ENCODE measurements at regions not wholly inside any gene's neighbourhood (a gene's known extent, or its start where the extent isn't known, plus 50 kb on each side); places are given as distances from the start of the nearest gene placed in this dataset.

- Histone ChIP-seq H3K4me1 (ENCODE audit: control insufficient read depth, insufficient read depth, low read length) (no peaks in the 10 kb centered on the region), H3K36me3 (ENCODE audit: control insufficient read depth, insufficient read depth, low read length) (no peaks in the 10 kb centered on the region), H3K4me3 (ENCODE audit: low read depth in 2 of 2, low read length in 2 of 2) (no peak overlapping the region), H3K27me3 (ENCODE audit: control insufficient read depth, insufficient read depth, low read length) (no peaks in the 10 kb centered on the region), H3K9me3 (ENCODE audit: control insufficient read depth, insufficient read depth, low read depth, low read length) (0 out of 2 replicates have a peak, but pooled peaks cover 2% of the 10 kb centered on the region), H3K27ac (ENCODE audit: low read length) (no peak overlapping the region)
- ATAC-seq, result no peak
- in situ Hi-C loops (cut with HindIII; ENCODE audit: low pct_unique_long_range_greater_than_20kb, low sequenced_read_pairs) (no loop called here), intact Hi-C loops (cut with micrococcal nuclease; ENCODE audit: unreplicated experiment) (no loop called here)
- DNase-seq (ENCODE audit: low read depth, low spot score), result no peak
- TF ChIP-seq POLR2AphosphoS5 (IDR thresholded peaks at IDR 0.05; ENCODE audit: low read depth, low read length) (no peak), TCF7L2 (IDR thresholded peaks at IDR 0.05; ENCODE audit: low read depth, low read length) (no peak), SIN3A (IDR thresholded peaks at IDR 0.05; ENCODE audit: borderline replicate concordance, insufficient read depth, low read depth, low read length) (no peak), REST (IDR thresholded peaks at IDR 0.05; ENCODE audit: insufficient read depth in 1 of 2, low read depth in 2 of 2, low read length in 1 of 2) (no peak), CTCF (IDR thresholded peaks at IDR 0.05) (no peak)
- CTCF ChIA-PET, result no interaction called here
- POLR2A ChIA-PET, result no interaction called here
- BruUV-seq (replicated peaks), result no TSS peak
Observed at GRCh38 chr12:91241756-91242155, 59.1 kb upstream of the DCN start.

- ATAC-seq (no peak), DNase-seq (ENCODE audit: low read depth, low spot score) (no peak)
- in situ Hi-C loops (cut with HindIII; ENCODE audit: low pct_unique_long_range_greater_than_20kb, low sequenced_read_pairs) (no loop called here), intact Hi-C loops (cut with micrococcal nuclease; ENCODE audit: unreplicated experiment) (no loop called here)
- Histone ChIP-seq H3K27ac (ENCODE audit: low read length) (no peak overlapping the region), H3K36me3 (ENCODE audit: control insufficient read depth, insufficient read depth, low read length) (no peaks in the 10 kb centered on the region), H3K4me1 (ENCODE audit: control insufficient read depth, insufficient read depth, low read length) (no peaks in the 10 kb centered on the region), H3K27me3 (ENCODE audit: control insufficient read depth, insufficient read depth, low read length) (no peaks in the 10 kb centered on the region), H3K4me3 (ENCODE audit: low read depth in 2 of 2, low read length in 2 of 2) (no peak overlapping the region), H3K9me3 (ENCODE audit: control insufficient read depth, insufficient read depth, low read depth, low read length) (0 out of 2 replicates have a peak, but pooled peaks cover 2% of the 10 kb centered on the region)
- TF ChIP-seq REST (IDR thresholded peaks at IDR 0.05; ENCODE audit: insufficient read depth in 1 of 2, low read depth in 2 of 2, low read length in 1 of 2) (no peak), POLR2AphosphoS5 (IDR thresholded peaks at IDR 0.05; ENCODE audit: low read depth, low read length) (no peak), CTCF (IDR thresholded peaks at IDR 0.05) (no peak), TCF7L2 (IDR thresholded peaks at IDR 0.05; ENCODE audit: low read depth, low read length) (no peak), SIN3A (IDR thresholded peaks at IDR 0.05; ENCODE audit: borderline replicate concordance, insufficient read depth, low read depth, low read length) (no peak)
- CTCF ChIA-PET, result no interaction called here
- POLR2A ChIA-PET, result no interaction called here
- no TSS peak for BruUV-seq (replicated peaks)
Observed at GRCh38 chr12:91240386-91241095, 57.9 kb upstream of the DCN start.
